ENCODE measurements at regions not wholly inside any gene's neighbourhood (a gene's known extent, or its start where the extent isn't known, plus 50 kb on each side); places are given as distances from the start of the nearest gene placed in this dataset.

DNA sequence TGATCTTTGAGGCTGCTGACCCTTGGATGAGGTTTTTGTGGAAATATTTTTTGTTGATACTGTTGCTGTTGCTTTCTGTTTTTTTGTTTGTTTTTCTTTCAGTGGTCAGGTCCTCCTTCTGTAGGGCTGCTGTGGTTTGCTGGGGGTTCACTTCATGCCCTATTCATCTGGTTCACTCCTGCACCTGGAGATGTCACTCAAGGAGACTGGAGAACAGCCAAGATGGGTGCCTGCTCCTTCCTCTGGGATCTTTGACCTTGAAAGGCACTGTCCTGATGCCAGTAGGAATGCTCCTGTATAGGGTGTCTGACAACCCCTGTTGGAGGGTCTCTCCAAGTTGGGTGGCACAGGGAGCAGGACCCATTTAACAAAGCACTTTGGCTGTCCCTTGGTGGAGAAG, 67.0 kb upstream of the ACTBL2 start:
- peak overlapping the region; percentile 80 for H3K27ac Mint-ChIP-seq (ENCODE audit: unreplicated experiment)
- TF ChIP-seq, protein P1, sequence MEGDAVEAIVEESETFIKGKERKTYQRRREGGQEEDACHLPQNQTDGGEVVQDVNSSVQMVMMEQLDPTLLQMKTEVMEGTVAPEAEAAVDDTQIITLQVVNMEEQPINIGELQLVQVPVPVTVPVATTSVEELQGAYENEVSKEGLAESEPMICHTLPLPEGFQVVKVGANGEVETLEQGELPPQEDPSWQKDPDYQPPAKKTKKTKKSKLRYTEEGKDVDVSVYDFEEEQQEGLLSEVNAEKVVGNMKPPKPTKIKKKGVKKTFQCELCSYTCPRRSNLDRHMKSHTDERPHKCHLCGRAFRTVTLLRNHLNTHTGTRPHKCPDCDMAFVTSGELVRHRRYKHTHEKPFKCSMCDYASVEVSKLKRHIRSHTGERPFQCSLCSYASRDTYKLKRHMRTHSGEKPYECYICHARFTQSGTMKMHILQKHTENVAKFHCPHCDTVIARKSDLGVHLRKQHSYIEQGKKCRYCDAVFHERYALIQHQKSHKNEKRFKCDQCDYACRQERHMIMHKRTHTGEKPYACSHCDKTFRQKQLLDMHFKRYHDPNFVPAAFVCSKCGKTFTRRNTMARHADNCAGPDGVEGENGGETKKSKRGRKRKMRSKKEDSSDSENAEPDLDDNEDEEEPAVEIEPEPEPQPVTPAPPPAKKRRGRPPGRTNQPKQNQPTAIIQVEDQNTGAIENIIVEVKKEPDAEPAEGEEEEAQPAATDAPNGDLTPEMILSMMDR (conservative IDR thresholded peaks at IDR 0.05), result no peak
- peaks cover 15% of the 10 kb centered on the region for H3K4me1 Mint-ChIP-seq
- no peak for DNase-seq (ENCODE audit: low read depth, low spot score)
- peaks cover 8% of the 10 kb centered on the region for H3K9me3 Mint-ChIP-seq
- H3K36me3 Mint-ChIP-seq (ENCODE audit: low read depth), result peaks cover 2% of the 10 kb centered on the region
- H3K27me3 Mint-ChIP-seq (ENCODE audit: low read depth), result no peaks in the 10 kb centered on the region
- H3K4me3 Mint-ChIP-seq, result no peak overlapping the region

DNA sequence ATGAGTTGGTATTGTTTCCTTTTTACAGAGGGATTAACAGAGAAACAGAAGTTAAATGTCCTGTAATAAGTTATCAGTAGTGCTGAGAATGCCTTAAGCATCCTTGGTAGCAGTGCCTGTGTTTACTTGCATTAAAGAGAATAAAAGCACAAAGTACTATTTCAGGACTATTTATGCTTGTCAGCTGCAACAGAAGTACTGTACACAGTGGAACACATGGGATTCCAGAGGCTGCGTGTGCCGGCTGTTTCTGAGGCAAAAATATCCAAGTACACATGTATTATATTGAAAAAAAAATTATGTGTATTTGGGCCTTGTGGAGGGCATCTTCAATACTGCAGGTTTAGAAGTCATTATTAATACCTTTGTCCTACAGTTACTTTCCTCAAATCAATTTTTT, 58.2 kb upstream of the ACTBL2 start:
- Mint-ChIP-seq H3K9me3 (no peaks in the 10 kb centered on the region), H3K27ac (ENCODE audit: unreplicated experiment) (no peak overlapping the region), H3K27me3 (ENCODE audit: low read depth) (no peaks in the 10 kb centered on the region), H3K36me3 (ENCODE audit: low read depth) (no peaks in the 10 kb centered on the region), H3K4me1 (no peaks in the 10 kb centered on the region), H3K4me3 (no peak overlapping the region)
- DNase-seq (ENCODE audit: low read depth, low spot score), result no peak
- TF ChIP-seq, protein P1 (conservative IDR thresholded peaks at IDR 0.05), result no peak

DNA sequence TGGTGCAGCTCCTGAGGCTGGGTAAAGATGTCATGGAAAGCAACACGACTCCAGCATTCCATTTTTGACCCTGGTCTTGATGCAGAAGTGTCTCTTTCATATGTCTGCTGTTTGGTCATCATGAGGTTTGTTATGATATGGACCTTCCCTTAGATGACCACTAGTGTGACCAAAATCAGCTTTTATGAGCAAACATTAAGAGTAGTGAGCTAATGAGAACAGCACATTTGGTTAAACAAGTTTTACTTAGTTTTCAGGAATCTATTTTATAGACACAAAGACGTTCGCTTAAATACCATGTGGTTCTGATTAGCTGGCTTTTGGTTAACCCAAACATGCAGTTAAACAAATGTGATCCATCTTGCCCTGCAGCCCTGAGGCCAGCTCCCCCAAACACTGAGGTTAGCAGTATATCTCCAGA, 56.7 kb upstream of the ACTBL2 start:
- Mint-ChIP-seq H3K9me3 (no peaks in the 10 kb centered on the region), H3K27ac (ENCODE audit: unreplicated experiment) (no peak overlapping the region), H3K4me3 (no peak overlapping the region), H3K27me3 (ENCODE audit: low read depth) (no peaks in the 10 kb centered on the region), H3K4me1 (no peaks in the 10 kb centered on the region), H3K36me3 (ENCODE audit: low read depth) (no peaks in the 10 kb centered on the region)
- DNase-seq (ENCODE audit: low read depth, low spot score), result no peak
- TF ChIP-seq, protein P1 (conservative IDR thresholded peaks at IDR 0.05), result no peak

DNA sequence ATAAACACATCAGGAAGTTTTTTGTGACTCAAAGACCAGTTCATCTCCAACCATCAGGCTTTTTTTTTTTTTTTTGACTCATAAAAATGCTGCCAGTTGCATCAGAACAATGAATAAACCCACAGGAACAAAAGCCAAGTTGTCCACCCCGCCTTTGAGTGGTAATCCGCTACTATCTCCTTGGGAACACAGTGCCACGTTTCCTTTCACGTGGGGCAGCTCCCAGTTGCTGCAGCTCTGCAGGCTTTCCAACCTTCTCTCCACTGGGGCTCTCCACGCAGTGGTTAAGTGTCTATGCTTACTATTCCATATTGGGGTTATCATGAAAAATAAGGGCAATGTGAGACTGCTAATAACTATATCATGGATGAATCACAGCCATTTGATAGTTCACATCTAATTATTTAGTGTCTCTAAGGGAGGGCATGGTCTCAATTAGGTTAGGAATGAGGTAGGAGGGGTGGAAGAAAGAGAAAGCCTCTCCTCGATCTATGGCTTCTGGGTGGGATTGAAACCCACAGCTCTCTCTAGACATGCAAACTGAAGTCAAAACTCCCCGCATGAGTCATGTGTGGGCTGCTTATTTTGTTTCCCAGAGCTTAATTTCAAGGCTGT, 55.8 kb upstream of the ACTBL2 start:
- TF ChIP-seq, protein P1 (conservative IDR thresholded peaks at IDR 0.05), result no peak
- H3K9me3 Mint-ChIP-seq, result no peaks in the 10 kb centered on the region
- no peak overlapping the region for H3K27ac Mint-ChIP-seq (ENCODE audit: unreplicated experiment)
- no peak overlapping the region for H3K4me3 Mint-ChIP-seq
- H3K4me1 Mint-ChIP-seq, result no peaks in the 10 kb centered on the region
- H3K27me3 Mint-ChIP-seq (ENCODE audit: low read depth), result no peaks in the 10 kb centered on the region
- no peak for DNase-seq (ENCODE audit: low read depth, low spot score)
- no peaks in the 10 kb centered on the region for H3K36me3 Mint-ChIP-seq (ENCODE audit: low read depth)

DNA sequence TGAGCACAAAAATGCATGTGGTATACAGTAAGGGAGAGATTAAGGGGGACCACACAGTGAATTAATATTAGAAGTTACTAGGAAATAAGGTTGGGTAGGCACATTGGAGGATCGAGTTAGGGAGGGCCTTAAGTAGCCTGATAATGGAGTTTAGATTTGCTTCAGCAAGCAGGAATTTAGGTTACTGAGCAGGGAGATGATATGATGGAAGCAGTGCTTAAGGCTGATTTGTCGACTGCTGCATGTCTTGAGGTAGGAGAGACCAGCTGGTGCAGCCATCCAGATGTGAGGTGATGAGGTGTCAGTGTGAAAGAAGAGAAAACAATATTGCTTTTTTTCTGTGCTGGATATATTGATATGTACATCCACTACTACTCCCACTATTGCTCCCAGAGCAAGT, 55.2 kb upstream of the ACTBL2 start:
- no peak overlapping the region for H3K4me3 Mint-ChIP-seq
- H3K27ac Mint-ChIP-seq (ENCODE audit: unreplicated experiment), result no peak overlapping the region
- H3K4me1 Mint-ChIP-seq, result no peaks in the 10 kb centered on the region
- TF ChIP-seq, protein P1 (conservative IDR thresholded peaks at IDR 0.05), result no peak
- H3K27me3 Mint-ChIP-seq (ENCODE audit: low read depth), result no peaks in the 10 kb centered on the region
- H3K9me3 Mint-ChIP-seq, result peaks cover 2% of the 10 kb centered on the region
- DNase-seq (ENCODE audit: low read depth, low spot score), result no peak
- no peaks in the 10 kb centered on the region for H3K36me3 Mint-ChIP-seq (ENCODE audit: low read depth)
